Endodermal cell (in vitro differentiated cells): ENCODE measurements at regions not wholly inside any gene's neighbourhood (a gene's known extent, or its start where the extent isn't known, plus 50 kb on each side); places are given as distances from the start of the nearest gene placed in this dataset.

Experiments used
- DNase-seq: peaks from one replicate; pipeline ENCODE4 v3.0.0-alpha.2; 2017
- H3K27ac ChIP-seq: 2 replicates; pipeline ENCODE4 v1.5.1; 2013; ENCODE audit warnings: mild to moderate bottlenecking, low read depth, low read length, moderate library complexity
- H3K27me3 ChIP-seq: 2 replicates; pipeline ENCODE4 v1.6.1; 2013; ENCODE audit warnings: mild to moderate bottlenecking, low read length, moderate library complexity; ENCODE audit not compliant: insufficient read depth, control insufficient read depth, poor library complexity, severe bottlenecking
- H3K36me3 ChIP-seq: 2 replicates; pipeline ENCODE4 v1.7.0; 2013; ENCODE audit warnings: mild to moderate bottlenecking, low read length, moderate library complexity; ENCODE audit not compliant: control insufficient read depth, insufficient read depth
- H3K4me1 ChIP-seq: one replicate; pipeline ENCODE4 v1.7.0; 2013; ENCODE audit warnings: low read length; ENCODE audit not compliant: control insufficient read depth, insufficient read depth
- H3K4me3 ChIP-seq: 2 replicates; pipeline ENCODE4 v1.5.1; 2013; ENCODE audit warnings: mild to moderate bottlenecking, low read length, moderate library complexity
- H3K9ac ChIP-seq: 2 replicates; pipeline ENCODE4 v1.6.1; 2013; ENCODE audit warnings: mild to moderate bottlenecking, low read length, moderate library complexity; ENCODE audit not compliant: poor library complexity, severe bottlenecking; ENCODE audit errors: extremely low read depth
- H3K9me3 ChIP-seq: 2 replicates; pipeline ENCODE4 v1.6.1; 2013; ENCODE audit warnings: mild to moderate bottlenecking, low read length, moderate library complexity; ENCODE audit not compliant: control insufficient read depth
- H3K27ac Mint-ChIP-seq: 2 replicates; pipeline ENCODE4 v1.8.0; 2020; ENCODE audit warnings: mixed read lengths
- H3K27me3 Mint-ChIP-seq: 2 replicates; pipeline ENCODE4 v1.8.0; 2021; ENCODE audit warnings: mild to moderate bottlenecking, mixed read lengths; ENCODE audit not compliant: insufficient read depth
- H3K36me3 Mint-ChIP-seq: 2 replicates; pipeline ENCODE4 v1.8.0; 2020; ENCODE audit warnings: low read depth, mixed read lengths
- H3K4me1 Mint-ChIP-seq: 2 replicates; pipeline ENCODE4 v1.8.0; 2020; ENCODE audit warnings: mixed read lengths
- H3K4me3 Mint-ChIP-seq: 2 replicates; pipeline ENCODE4 v1.8.0; 2020; ENCODE audit warnings: mild to moderate bottlenecking, moderate library complexity, mixed read lengths
- H3K9me3 Mint-ChIP-seq: 2 replicates; pipeline ENCODE4 v1.8.0; 2020; ENCODE audit warnings: mild to moderate bottlenecking, mixed read lengths
- WGBS, 2 experiments: methylation state at CpG; one replicate each; pipeline versions ENCODE4 v1.1.5 to v1.1.7; 2013; ENCODE audit warnings: missing lambda C conversion rate in 2 of 2, mixed read lengths in 1 of 2; ENCODE audit not compliant: insufficient coverage in 1 of 2, insufficient read length in 1 of 2; 5-methylcytosine and 5-hydroxymethylcytosine counted together
- TF ChIP-seq, protein P1 (sequence below): fragments of 200-600 bp; sonication (generic); conservative IDR thresholded peaks from 2 replicates; pipeline ENCODE4 v1.5.0; 2021; ENCODE audit warnings: antibody characterized with exemption, mild to moderate bottlenecking

- Mint-ChIP-seq H3K4me3 (no peak overlapping the region), H3K27ac (no peak overlapping the region), H3K36me3 (no peaks in the 10 kb centered on the region), H3K4me1 (peaks cover 23% of the 10 kb centered on the region), H3K9me3 (peaks cover 7% of the 10 kb centered on the region), H3K27me3 (peaks cover 73% of the 10 kb centered on the region)
- WGBS, 2 experiments = 48 to 49% methylated on average over 5 to 7 of the region's 7 CpGs
- Histone ChIP-seq H3K4me1 (no peaks in the 10 kb centered on the region), H3K27me3 (peaks cover 44% of the 10 kb centered on the region), H3K27ac (no peak overlapping the region), H3K9ac (no peak overlapping the region), H3K9me3 (no peaks in the 10 kb centered on the region), H3K36me3 (no peaks in the 10 kb centered on the region), H3K4me3 (no peak overlapping the region)
- DNase-seq = peak; percentile 61
- TF ChIP-seq, protein P1, sequence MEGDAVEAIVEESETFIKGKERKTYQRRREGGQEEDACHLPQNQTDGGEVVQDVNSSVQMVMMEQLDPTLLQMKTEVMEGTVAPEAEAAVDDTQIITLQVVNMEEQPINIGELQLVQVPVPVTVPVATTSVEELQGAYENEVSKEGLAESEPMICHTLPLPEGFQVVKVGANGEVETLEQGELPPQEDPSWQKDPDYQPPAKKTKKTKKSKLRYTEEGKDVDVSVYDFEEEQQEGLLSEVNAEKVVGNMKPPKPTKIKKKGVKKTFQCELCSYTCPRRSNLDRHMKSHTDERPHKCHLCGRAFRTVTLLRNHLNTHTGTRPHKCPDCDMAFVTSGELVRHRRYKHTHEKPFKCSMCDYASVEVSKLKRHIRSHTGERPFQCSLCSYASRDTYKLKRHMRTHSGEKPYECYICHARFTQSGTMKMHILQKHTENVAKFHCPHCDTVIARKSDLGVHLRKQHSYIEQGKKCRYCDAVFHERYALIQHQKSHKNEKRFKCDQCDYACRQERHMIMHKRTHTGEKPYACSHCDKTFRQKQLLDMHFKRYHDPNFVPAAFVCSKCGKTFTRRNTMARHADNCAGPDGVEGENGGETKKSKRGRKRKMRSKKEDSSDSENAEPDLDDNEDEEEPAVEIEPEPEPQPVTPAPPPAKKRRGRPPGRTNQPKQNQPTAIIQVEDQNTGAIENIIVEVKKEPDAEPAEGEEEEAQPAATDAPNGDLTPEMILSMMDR = peak; percentile 85
Measured at GRCh38 chr1:219837274-219837993, 90.9 kb downstream of the SLC30A10 start.

- no peak overlapping the region for H3K9ac ChIP-seq
- DNase-seq = peak; percentile 72
- no peaks in the 10 kb centered on the region for H3K9me3 Mint-ChIP-seq
- H3K27me3 Mint-ChIP-seq = peaks cover 73% of the 10 kb centered on the region
- H3K4me1 Mint-ChIP-seq = peaks cover 23% of the 10 kb centered on the region
- no peak overlapping the region for H3K27ac Mint-ChIP-seq
- 56 to 67% methylated on average over 6 to 8 of the region's 8 CpGs for WGBS, 2 experiments
- no peak overlapping the region for H3K27ac ChIP-seq
- H3K27me3 ChIP-seq = peaks cover 49% of the 10 kb centered on the region
- TF ChIP-seq, protein P1 = no peak
- H3K36me3 Mint-ChIP-seq = no peaks in the 10 kb centered on the region
- no peaks in the 10 kb centered on the region for H3K36me3 ChIP-seq
- H3K9me3 ChIP-seq = no peaks in the 10 kb centered on the region
- H3K4me1 ChIP-seq = no peaks in the 10 kb centered on the region
- no peak overlapping the region for H3K4me3 ChIP-seq
- no peak overlapping the region for H3K4me3 Mint-ChIP-seq
Measured at GRCh38 chr1:219834314-219834917, 93.9 kb downstream of the SLC30A10 start.

DNA sequence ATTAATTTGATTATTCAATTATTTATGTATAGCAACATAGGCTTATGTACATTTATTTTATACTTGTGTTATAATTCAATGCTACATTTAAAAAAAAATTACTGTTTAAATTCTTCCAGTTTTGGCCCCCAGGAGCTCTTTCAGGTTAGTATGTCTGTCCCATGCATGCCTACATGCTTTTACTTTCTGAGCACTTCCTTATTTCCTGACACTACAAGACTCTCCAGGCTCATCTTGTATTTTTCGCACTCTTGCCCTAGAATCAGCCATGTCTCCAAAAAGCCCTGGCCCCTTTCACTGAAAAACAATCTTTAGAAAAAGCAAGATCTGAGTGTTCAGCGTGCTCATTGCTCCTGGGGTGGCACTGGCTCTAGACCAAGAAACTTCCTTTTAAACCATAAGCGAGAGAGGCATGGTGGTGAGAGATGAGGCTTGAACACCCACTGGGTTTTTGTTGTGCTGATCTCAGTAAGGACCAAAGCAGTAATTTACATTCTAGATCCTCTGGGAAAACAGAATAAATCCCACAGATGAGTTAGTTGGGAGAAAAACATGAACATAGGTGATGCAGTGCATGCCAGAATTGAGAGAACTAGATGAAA lies 95.0 kb downstream of the SLC30A10 start:
- DNase-seq = peak; percentile 73
- Histone ChIP-seq H3K27me3 (peaks cover 57% of the 10 kb centered on the region), H3K9me3 (no peaks in the 10 kb centered on the region), H3K4me1 (no peaks in the 10 kb centered on the region), H3K4me3 (no peak overlapping the region), H3K36me3 (no peaks in the 10 kb centered on the region), H3K9ac (no peak overlapping the region), H3K27ac (peak overlapping the region; percentile 45)
- Mint-ChIP-seq H3K4me1 (peaks cover 16% of the 10 kb centered on the region), H3K27me3 (peaks cover 75% of the 10 kb centered on the region), H3K9me3 (no peaks in the 10 kb centered on the region), H3K27ac (peak overlapping the region; percentile 43), H3K36me3 (no peaks in the 10 kb centered on the region), H3K4me3 (no peak overlapping the region)
- TF ChIP-seq, protein P1 = no peak
- WGBS, 2 experiments = 41 to 48% methylated on average over 3 of the region's 3 CpGs
